ENCODE measurements at regions not wholly inside any gene's neighbourhood (a gene's known extent, or its start where the extent isn't known, plus 50 kb on each side); places are given as distances from the start of the nearest gene placed in this dataset.

GRCh38 chr1:184218458-184219075, 167.0 kb downstream of the TSEN15 start:
- WGBS: 75% methylated on average over 5 of the region's 5 CpGs
- Histone ChIP-seq H3K27ac (no peak overlapping the region), H3K4me1 (replicated peaks) (no peaks in the 10 kb centered on the region), H3K4me3 (no peak overlapping the region), H3K36me3 (no peaks in the 10 kb centered on the region), H3K9me3 (no peaks in the 10 kb centered on the region), H3K27me3 (replicated peaks; ENCODE audit: insufficient read depth) (no peaks in the 10 kb centered on the region)
- no peak for DNase-seq (ENCODE audit: low spot score)
- intact Hi-C loops (cut with DNase I): no loop called here
- TF ChIP-seq POLR2A (IDR thresholded peaks at IDR 0.05) (no peak), CTCF (IDR thresholded peaks at IDR 0.05) (no peak), POLR2AphosphoS5 (IDR thresholded peaks at IDR 0.05) (no peak)

- Histone ChIP-seq H3K36me3 (no peaks in the 10 kb centered on the region), H3K27ac (no peak overlapping the region), H3K9me3 (no peaks in the 10 kb centered on the region), H3K4me1 (replicated peaks) (no peaks in the 10 kb centered on the region), H3K4me3 (no peak overlapping the region), H3K27me3 (replicated peaks; ENCODE audit: insufficient read depth) (no peaks in the 10 kb centered on the region)
- no peak for TF ChIP-seq CTCF (IDR thresholded peaks at IDR 0.05)
- no peak for TF ChIP-seq POLR2A (IDR thresholded peaks at IDR 0.05)
- TF ChIP-seq POLR2AphosphoS5 (IDR thresholded peaks at IDR 0.05): no peak
- 84% methylated on average over 3 of the region's 3 CpGs for WGBS
- no peak for DNase-seq (ENCODE audit: low spot score)
- intact Hi-C loops (cut with DNase I): no loop called here
Measured at GRCh38 chr1:184219414-184219813, 167.4 kb upstream of the C1orf21 start.

- Histone ChIP-seq H3K4me3 (no peak overlapping the region), H3K36me3 (no peaks in the 10 kb centered on the region), H3K4me1 (replicated peaks) (no peaks in the 10 kb centered on the region), H3K27me3 (replicated peaks; ENCODE audit: insufficient read depth) (no peaks in the 10 kb centered on the region), H3K9me3 (no peaks in the 10 kb centered on the region), H3K27ac (no peak overlapping the region)
- intact Hi-C loops (cut with DNase I): loop anchor here (5.0 to 10.0 kb wide), 3 partner anchors 143 to 445 kb away; no protein-coding TSS in a partner anchor
- no peak for DNase-seq (ENCODE audit: low spot score)
- TF ChIP-seq POLR2AphosphoS5 (IDR thresholded peaks at IDR 0.05) (no peak), POLR2A (IDR thresholded peaks at IDR 0.05) (no peak), CTCF (IDR thresholded peaks at IDR 0.05) (no peak)
- WGBS: 95% methylated on average over 8 of the region's 8 CpGs
Measured at GRCh38 chr1:184219883-184220282, 166.9 kb upstream of the C1orf21 start.

- TF ChIP-seq POLR2AphosphoS5 (IDR thresholded peaks at IDR 0.05) (no peak), POLR2A (IDR thresholded peaks at IDR 0.05) (no peak), CTCF (IDR thresholded peaks at IDR 0.05) (no peak)
- no peaks in the 10 kb centered on the region for H3K27me3 ChIP-seq (replicated peaks; ENCODE audit: insufficient read depth)
- intact Hi-C loops (cut with DNase I): loop anchor here (5.0 to 10.0 kb wide), 3 partner anchors 144 to 444 kb away; no protein-coding TSS in a partner anchor
- H3K4me3 ChIP-seq: no peak overlapping the region
- H3K27ac ChIP-seq: no peak overlapping the region
- WGBS: 96% methylated on average over 2 of the region's 2 CpGs
- DNase-seq (ENCODE audit: low spot score): no peak
- H3K4me1 ChIP-seq (replicated peaks): no peaks in the 10 kb centered on the region
- no peaks in the 10 kb centered on the region for H3K36me3 ChIP-seq
- H3K9me3 ChIP-seq: no peaks in the 10 kb centered on the region
Measured at GRCh38 chr1:184221087-184221486, 165.7 kb upstream of the C1orf21 start.

- Histone ChIP-seq H3K4me3 (no peak overlapping the region), H3K36me3 (no peaks in the 10 kb centered on the region), H3K4me1 (replicated peaks) (no peaks in the 10 kb centered on the region), H3K27ac (no peak overlapping the region), H3K9me3 (no peaks in the 10 kb centered on the region), H3K27me3 (replicated peaks; ENCODE audit: insufficient read depth) (no peaks in the 10 kb centered on the region)
- TF ChIP-seq POLR2AphosphoS5 (IDR thresholded peaks at IDR 0.05) (peak; percentile 44), POLR2A (IDR thresholded peaks at IDR 0.05) (no peak), CTCF (IDR thresholded peaks at IDR 0.05) (peak; percentile 85 to 93 (median 90))
- intact Hi-C loops (cut with DNase I): loop anchor here (5.0 to 10.0 kb wide), 3 partner anchors 145 to 442 kb away; no protein-coding TSS in a partner anchor
- DNase-seq (ENCODE audit: low spot score): peak; percentile 20
- 34% methylated on average over 9 of the region's 9 CpGs for WGBS
Measured at GRCh38 chr1:184222652-184223052, 164.2 kb upstream of the C1orf21 start.

Measured in prostate gland (tissue), 2 donors.